Stomach (tissue), 4 donors: ENCODE measurements at regions not wholly inside any gene's neighbourhood (a gene's known extent, or its start where the extent isn't known, plus 50 kb on each side); places are given as distances from the start of the nearest gene placed in this dataset.
A peak's percentile ranks its signal among the peaks of the same experiment; 100 is the strongest.

Experiments
- EP300 ChIP-seq: sonication (generic); formaldehyde crosslinking; IDR thresholded peaks from one replicate; pipeline ENCODE4 v1.6.1; 2017; ENCODE audit warnings: antibody characterized with exemption
- POLR2A ChIP-seq, 4 donors: fragments of 450-650 bp; IDR thresholded peaks; one replicate each; pipeline ENCODE4 v1.6.1; 2016; ENCODE audit warnings: antibody characterized with exemption in 4 of 4, control low read depth in 2 of 4, mild to moderate bottlenecking in 1 of 4, moderate library complexity in 1 of 4
- POLR2AphosphoS5 ChIP-seq, 3 donors: sonication (generic); formaldehyde crosslinking; IDR thresholded peaks; one replicate each; pipeline ENCODE4 v1.6.1; 2016; ENCODE audit warnings: antibody characterized with exemption in 3 of 3
- TF ChIP-seq, protein P1 (sequence below), 7 experiments: fragments of 450-650 bp in 4 of 7; fragments of 200-600 bp in 3 of 7; sonication (generic) in 3 of 7; IDR thresholded peaks; one replicate each; pipeline ENCODE4 v1.5.1; 2016 to 2019; ENCODE audit warnings: antibody characterized with exemption in 7 of 7, control low read depth in 2 of 7, mild to moderate bottlenecking in 1 of 7

DNA sequence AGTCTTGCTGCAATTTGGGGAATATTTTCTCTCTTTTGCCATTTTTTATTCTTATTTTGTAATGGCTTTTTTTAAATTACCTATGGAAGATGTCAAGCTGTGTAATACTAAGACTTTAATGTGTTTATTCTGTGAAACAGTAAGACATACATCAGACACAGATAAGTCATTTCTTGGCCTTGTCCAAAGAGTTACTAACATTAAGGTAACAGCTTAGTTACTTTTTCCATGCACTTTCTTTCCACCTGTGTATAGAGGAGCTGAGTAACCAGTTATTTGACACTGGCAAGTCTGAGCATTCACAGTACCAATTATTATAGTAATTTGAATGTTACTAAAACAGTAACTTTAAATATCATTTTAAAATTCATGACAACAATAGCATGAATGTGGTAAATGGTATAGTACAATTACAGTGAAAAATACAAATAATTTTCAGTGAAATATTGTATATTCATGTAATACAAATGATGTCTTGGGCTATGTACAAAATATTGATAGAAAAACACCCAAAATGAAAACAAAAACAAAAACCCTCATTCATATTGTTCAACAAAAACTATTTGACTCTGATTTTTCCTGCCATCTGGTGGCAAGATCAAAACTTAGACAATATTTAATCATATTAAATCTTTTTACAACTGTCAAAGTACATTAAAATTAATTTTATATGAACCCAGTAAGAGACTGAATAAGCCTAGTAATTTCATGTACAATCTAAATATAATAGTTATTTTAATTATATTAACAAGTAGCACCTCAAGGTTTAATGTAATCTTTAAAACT is 259.8 kb upstream of the SEMA3A start:
- TF ChIP-seq, protein P1, sequence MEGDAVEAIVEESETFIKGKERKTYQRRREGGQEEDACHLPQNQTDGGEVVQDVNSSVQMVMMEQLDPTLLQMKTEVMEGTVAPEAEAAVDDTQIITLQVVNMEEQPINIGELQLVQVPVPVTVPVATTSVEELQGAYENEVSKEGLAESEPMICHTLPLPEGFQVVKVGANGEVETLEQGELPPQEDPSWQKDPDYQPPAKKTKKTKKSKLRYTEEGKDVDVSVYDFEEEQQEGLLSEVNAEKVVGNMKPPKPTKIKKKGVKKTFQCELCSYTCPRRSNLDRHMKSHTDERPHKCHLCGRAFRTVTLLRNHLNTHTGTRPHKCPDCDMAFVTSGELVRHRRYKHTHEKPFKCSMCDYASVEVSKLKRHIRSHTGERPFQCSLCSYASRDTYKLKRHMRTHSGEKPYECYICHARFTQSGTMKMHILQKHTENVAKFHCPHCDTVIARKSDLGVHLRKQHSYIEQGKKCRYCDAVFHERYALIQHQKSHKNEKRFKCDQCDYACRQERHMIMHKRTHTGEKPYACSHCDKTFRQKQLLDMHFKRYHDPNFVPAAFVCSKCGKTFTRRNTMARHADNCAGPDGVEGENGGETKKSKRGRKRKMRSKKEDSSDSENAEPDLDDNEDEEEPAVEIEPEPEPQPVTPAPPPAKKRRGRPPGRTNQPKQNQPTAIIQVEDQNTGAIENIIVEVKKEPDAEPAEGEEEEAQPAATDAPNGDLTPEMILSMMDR (IDR thresholded peaks at IDR 0.05) = peak in 1 of 7 experiments; percentile 13
- TF ChIP-seq POLR2A (IDR thresholded peaks at IDR 0.05) (no peak), EP300 (no peak), POLR2AphosphoS5 (IDR thresholded peaks at IDR 0.05) (no peak)
